HG02798 (cell line): ENCODE measurements at regions not wholly inside any gene's neighbourhood (a gene's known extent, or its start where the extent isn't known, plus 50 kb on each side); places are given as distances from the start of the nearest gene placed in this dataset.

Experiments used
- ATAC-seq: cut with Tn5 transposase; IDR thresholded peaks from one replicate; pipeline ENCODE4 v1.9.1; 2021; ENCODE audit warnings: mild to moderate bottlenecking; ENCODE audit not compliant: unreplicated experiment, poor library complexity

DNA sequence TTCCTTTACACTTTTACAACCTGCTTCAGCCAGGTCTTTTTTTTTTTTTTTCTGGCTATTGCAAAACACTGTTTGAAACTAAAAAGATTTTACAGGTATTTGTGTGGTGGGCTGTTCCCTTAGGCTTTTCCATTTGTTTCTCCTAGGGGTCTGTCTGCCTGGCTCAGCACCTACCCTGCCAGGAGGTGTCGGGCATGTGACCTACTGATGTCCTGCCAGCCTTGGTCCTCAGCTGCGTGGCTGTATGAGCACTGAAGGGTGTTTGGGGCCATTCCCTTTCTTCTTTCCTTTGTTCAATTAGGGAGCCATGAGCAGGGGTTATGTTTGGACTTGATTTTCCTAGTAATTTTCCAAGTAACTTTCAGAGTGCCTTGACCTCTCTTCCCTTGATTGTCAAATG lies 269.2 kb upstream of the SALL1 start:
- ATAC-seq = no peak

DNA sequence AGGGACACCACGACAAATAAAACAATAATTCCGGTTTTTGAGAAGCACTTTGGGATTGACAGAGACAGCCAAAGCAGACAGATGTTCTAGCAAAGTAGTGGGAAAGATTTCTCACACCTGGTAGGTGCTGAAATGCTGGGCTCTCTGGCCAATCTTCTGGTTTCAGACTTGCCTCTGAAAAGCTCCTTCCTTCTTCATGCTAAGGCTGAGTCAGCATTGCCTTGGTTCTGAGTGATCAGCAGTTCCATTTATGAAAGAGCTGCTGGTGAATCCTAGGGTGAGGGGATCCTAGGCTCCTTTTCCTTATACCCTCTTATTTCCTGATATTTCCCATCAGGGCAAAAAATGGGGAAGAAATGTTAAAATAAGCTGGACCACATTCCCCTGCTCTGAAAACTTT lies 268.7 kb upstream of the SALL1 start:
- no peak for ATAC-seq

DNA sequence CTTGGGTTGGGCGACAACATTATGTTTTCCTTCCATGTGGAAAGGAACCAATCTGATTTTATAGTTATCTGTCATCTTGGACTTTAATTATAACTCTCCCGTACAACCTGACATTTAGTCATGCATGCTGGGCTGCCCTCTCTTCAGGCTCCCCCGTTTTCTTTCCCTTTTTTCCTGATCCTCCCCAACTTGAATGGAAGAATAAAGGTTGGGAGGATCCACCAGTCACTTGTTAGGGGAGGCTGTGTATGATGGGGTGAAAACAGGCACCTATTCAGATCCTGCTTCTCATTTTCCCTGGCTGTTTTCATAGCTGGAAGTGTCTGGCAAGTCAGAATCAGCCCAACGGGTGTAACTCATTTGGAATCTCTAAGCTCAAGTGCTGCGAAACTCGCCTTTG lies 267.2 kb upstream of the SALL1 start:
- ATAC-seq = no peak

DNA sequence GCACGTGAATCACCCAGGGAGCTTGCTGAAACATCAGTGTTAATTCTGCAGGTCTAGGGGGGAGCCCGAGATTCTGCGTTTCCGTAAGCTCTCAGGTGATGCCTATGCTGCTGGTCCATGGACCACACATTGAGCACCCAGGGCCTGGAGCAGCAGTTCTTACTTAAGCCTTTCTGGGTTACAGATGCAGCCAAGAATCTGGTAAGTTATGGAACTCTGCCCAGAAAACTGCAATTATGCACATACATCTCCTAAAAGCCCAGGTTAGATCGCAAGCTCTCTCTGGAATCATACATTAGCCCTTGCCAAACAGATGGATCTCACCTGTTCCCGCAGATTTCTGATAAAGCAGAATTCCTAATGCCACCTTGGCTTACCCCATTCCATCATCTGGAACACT lies 265.9 kb upstream of the SALL1 start:
- no peak for ATAC-seq

DNA sequence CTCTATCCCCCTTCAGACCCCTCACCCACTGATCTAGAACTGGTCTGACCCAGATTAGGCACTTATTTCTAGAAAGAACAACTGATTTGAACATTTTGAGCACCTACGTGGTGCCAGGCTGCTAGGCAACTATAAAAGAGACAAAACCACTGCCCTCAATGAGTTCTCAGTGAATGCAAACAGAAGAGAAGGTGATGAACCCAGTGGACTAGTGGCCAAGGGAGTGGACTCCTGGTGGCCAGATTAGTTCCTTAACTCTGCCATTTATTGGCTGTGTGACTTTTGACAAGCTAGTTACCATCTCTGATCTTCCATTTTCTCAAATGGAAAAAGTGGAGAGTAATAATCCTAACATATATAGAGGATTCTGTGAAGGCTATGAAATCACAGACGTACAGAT lies 259.1 kb upstream of the SALL1 start:
- ATAC-seq = no peak

DNA sequence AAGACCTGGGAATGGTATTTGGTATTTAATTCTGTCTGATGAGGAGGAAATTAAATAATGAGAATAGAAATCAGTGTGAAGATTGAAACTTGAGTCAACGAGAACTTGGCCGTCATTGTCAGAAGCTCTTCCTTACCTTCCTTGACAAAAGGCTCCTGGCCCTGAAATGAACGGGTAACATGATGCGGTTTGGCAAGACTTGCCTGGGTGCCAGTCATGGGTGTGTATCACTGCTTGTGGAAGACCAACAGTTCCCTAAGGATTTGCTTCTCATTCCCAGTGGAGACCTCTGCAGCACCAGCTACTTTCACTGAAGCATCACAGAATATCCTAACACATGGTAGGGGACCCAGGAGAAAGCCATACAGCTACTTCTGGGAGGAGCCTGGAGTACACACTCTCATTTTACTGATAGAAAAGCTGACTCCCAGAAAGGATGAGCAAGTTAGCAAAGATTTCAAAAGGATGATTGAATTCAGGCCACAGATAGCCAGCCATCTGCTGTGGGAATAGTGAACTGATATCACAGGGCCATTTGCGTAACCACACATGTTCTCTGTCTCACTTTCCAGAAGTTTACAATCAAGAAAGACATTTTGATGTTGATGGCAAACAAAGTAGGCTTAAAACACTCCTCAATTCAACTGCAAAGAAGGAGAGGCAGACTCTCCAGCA lies 258.1 kb upstream of the SALL1 start:
- no peak for ATAC-seq

DNA sequence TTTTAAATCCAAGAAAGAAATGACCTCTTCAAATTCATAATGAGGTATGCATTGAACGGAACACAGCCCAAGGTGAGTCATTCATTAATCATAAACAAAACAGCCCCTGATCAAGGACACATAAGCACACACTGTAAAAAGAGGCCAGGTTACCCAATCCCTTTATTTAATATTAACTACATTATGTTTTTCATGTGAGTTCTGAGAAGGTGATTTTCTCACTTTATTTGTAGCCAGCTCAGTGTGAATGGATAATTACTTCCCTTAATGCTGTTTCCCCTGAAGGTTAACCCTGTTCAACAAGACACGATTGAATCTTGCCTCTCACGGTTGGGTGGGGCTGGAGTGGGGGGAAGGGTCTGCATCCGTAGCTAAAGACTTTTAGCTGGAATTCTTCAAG lies 257.3 kb upstream of the SALL1 start:
- no peak for ATAC-seq

DNA sequence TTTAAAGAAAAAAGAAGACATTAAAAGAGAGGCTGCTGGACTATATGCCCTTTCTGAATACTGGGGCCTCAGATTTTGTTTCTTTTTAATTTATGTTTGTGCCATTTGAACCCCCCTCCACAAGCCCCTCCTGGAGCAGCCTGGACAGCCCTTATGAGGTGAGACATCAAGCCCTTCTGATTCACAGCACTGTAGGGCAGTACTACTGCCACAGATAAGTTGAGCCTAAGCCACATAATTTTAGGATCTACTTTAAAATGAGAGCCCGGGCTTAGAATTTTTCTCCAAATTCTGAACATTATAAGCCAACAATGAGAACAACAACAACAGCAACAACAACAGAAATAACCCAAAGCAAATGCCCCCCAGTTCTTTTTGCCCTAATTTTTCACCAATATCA lies 256.9 kb upstream of the SALL1 start:
- ATAC-seq = no peak

DNA sequence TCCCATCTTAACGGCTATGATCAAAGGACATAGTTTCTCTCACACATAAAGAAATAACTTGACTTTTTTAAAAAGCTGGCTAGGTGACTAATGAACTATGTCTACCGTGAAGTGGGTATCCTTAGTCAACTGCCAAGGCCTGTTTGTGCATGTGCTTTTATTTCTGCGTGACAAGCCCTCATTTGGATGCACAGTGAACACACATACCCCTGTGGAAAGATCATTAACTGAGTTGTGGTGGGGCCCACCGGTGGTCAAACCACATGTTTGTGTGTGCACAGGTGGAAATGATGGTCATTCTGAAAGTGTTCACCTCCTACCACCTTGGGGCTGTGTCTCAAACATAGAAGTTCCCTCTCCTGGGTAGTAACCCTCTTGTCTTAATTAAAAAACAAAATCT lies 256.1 kb upstream of the SALL1 start:
- ATAC-seq = peak; percentile 64

DNA sequence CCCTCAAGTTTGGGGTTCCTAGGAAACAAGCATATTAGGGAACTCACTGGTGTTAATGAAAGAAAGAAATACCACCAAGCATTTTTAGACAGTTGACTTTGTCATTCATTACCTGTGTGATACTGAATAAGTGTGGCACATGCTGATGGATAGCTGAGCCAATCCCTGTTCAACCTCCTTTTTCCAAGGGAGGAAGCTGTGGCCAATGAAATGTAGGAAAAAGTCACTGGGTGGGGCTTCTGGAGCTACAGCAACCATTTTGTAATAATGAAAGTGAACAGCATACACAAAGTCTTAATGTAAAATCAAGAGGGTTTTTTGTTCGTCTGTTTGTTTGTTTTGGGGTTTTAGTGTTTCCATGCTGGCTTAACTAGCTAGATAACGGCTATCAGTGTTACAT lies 254.3 kb upstream of the SALL1 start:
- ATAC-seq = no peak

DNA sequence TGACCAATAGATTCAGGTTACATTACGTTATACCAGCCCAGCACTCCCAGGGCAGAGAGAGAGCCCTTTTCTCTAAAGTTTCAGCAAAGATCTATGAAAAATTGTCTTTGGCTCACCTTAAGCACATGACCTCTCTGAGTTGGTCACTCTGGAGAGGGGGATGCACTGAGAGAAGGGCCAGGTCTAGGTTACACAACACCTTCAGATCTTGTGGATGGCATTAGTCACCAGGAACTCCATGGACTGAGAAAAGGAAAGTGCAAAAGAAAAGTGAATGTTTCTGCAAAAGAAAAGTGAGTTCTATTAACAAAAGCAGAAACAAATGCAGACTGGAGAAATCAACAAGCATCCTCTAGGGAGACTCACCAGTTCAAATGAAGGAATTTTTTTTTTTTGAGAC lies 253.3 kb upstream of the SALL1 start:
- no peak for ATAC-seq

DNA sequence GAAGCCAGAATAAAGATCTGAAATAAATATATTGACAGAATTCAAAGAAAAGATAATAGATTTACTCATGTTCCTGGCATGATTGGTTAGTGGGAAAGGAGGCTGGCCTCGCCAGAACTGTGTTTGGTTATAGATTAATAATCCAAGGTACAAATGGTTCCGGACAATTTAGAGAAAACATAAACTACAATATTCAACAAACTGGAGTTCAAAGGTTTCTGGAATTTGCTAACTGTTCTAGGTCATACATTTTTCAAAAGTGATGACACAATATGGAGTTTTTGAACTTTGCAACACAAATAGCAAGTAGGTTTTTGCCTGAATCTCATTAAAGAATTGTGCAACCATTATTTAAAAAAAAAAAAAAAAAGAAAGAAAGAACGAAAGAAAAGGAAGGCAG lies 251.7 kb upstream of the SALL1 start:
- ATAC-seq = no peak

DNA sequence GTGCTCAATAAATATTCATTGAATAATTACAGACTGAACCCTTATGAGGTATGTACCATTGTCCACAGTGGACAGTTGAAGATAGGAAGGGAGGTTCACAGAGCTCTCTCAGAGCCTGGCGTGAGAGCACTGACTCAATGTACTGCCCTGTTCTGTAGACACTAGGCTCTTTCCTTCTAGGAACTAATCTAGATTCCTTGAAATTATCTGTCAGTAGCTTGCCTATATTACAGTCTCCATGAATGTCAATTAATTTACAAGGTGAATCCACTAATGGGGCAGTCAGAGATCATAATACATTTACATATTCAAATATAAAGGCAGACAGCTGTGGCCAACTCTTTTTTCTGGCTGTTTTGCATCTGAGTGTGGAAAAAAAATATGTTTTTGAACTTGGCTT lies 251.2 kb upstream of the SALL1 start:
- ATAC-seq = no peak

DNA sequence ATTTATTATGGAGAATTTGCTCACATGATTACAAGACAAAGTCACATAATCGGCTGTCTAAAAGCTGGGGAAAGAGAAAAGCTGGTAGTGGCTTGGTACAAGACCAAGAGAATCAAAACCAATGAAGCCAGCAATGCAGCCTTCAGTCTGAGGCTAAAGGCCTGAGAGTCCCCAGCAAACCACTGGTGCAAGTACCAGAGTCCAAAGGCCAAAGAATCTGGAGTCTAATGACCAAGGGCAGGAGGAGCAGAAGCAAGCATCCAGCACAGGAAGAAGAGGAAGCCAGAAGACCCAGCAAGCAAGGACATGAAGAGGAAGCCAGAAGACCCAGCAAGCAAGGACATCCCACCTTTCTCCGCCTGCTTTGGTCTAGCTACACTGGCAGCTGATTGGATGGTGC lies 250.6 kb upstream of the SALL1 start:
- no peak for ATAC-seq

DNA sequence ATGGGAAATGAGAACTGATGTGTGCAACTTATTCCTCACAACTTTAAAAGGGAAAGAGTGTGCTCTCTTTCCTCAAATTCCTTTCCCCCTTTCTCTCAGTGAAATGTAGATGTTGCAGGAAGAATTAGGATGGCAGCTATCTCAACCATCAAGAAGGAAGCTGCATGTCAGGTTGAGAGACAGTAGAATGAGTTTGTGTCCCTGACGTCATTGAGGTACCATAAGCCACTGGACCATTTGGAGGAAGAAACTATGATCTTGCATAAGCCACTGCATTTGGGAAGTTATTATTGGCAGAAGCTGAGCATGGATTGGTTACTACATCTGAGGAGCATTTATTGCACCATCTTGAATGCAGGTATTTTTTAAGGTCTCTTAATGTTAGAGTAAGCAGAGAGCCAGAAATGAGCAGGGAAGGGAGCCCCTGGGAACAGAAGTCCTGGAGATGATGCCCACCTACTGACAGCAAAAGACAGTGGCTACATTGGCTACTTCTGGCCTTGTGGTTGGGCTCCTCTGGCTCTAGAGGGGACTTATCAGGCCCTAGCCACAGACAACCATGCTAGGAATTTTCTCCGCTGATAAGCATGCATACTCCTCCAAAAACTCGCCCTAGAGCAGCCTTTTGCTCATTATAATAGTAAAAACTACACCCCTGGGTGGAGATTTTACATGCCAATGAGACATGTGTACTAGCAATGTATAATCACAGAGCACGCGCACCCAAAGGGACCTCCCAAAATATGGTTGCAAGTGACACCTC lies 249.0 kb upstream of the SALL1 start:
- ATAC-seq = no peak

DNA sequence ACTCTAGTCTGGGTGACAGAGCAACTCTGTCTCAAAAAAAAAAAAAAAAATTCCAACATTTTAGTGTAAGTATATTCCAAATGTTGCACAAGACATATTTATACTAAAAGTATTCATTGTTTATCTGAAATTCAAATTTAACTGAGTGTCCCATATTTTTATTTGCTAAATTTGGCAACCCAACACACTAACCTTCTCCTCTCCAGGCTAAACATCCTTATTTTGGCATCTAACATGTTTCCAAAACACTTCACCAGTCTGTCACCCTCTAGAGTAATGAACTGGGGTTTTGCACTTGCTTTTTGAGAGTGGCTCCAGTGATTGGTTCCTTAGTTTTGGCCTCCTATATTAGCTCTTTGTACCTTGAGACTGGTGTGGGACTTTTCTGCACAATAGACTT lies 243.4 kb upstream of the SALL1 start:
- ATAC-seq = no peak

DNA sequence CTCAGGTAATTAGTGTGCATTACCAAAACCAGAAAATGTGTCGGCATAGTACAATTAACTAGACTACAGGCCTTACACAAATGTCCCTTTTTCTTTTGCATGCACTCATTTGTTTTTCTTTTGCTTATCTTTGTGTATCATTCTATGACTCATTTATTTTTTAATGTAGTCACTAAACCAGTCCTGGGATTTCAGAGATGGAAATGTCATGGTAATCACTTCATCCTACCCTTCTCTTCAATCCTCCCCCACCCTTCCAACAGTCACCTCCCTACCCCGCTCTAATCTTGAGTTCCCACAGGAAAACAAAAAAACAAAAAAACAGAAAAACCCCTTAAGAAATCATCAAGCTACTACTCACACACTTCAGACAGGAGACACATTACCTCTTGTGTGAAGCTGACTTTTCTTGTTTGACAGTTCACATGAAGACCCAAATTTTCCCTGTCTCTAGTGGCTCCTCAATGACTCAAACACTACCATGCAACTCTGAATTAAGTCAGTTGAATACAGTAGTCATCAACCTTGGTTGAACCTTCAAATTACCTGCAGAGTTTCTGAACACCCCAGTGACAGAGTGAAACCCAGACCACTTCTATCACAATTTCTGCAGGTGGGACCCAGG lies 242.4 kb upstream of the SALL1 start:
- no peak for ATAC-seq

DNA sequence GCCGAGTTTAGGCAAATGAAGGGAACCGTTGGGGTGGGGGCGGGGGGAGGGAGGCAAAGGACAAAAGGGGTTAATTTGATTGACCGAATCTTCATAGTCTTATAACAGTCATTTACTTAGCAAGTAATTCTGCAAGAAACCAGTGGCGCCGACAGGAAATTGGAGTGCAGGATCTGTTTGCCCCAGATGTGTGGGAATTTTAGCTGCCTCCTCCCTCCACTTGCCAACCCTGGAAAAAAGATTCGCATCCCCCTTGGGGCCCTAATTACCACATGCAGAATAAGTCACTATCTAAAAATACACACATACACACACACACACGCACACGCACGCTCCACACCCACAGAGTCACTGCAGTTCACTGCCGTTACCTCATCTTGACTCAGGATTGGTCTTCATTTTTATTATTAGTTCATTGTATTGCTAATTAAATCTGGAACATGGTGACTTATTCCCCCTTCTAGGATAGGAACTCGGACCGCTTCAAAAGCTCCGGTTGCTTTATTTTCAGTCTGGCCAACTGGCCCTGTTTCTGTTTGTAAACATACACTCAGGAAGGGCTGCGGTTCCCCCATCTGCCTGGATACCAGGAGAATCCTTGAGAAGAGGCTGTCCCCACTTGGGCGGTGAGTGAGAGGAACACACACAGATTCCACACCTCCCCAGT lies 241.6 kb upstream of the SALL1 start:
- ATAC-seq = no peak

DNA sequence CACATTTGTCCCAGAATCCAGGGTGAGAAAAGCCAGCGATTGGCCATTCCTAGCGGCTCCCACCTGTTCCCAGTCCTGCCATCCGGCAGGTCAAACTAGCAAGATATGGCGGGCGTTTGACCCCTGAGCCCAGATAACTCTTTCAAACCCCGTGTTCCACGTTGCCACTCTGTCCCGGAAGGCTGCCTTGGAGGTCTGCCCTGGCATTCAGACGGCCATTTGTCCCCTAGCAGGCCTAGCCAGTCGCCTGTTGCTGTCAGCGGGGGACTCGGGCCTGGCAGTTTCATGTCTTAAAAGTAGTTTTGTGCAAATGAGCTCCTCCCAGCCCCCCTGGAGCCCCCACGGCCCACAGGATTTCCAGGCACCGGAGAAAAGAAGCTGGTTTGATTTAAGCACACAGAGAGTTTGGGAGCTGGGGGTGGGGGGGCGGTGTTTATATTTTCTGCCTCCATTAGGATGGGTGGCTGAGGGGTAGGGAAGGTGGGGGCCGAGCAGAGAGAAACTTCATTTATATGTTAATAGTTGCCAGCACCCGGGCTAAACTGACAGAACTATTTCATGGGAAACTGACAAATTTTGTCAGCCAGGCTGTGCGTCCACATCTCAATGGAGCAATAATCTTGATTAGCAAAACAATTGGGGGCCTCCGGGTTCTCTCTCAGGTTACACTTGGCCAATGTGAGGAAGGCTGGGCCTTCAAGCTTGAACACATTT lies 240.9 kb upstream of the SALL1 start:
- no peak for ATAC-seq

DNA sequence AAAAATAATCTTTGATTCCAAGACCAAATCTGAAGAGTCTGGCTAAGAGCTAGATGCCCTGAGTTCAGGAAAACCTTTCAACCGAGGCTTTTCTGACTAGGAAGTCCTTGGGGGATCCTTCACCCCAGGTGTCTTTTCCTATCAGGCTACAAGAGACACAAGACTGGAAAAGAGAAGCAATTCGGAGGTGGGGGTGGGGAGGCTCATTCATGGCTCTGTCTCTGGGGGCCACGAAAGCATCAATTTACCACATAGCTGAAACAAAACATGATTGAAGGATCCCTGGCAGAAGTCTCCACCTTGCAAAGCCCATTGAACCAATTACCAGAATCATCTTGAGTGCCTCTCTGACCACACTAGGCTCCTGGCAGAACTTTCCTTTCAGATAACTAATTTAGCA lies 239.8 kb upstream of the SALL1 start:
- ATAC-seq = no peak

DNA sequence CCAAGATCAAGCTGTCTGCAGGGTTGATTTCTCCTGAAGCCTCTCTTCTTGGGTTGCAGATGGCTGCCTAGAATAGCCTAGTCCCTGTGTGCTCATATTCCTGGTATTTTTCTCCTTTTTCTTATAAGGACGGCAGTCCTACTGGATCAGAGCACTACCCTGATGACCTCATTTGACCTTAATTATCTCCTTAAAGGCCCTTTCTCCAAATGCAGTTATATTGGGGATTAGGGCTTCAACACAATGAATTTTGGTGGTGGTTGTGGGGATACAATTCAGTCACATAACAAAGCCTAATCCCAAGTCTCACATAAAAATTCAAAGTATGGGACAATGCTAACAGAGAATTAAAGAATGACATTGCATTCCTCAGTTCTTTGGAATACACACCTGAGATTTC lies 238.8 kb upstream of the SALL1 start:
- no peak for ATAC-seq
